ENCODE measurements at regions not wholly inside any gene's neighbourhood (a gene's known extent, or its start where the extent isn't known, plus 50 kb on each side); places are given as distances from the start of the nearest gene placed in this dataset.

- TF ChIP-seq CTCF (IDR thresholded peaks at IDR 0.05; ENCODE audit: low read length) (no peak), EZH2 (optimal IDR thresholded peaks at IDR 0.05; ENCODE audit: low read depth, low read length) (no peak)
These were observed 1770.6 kb downstream of the PLA2G4A start for GRCh38 chr1:188599313-188599712.

Measured in MM.1S (cell line).